HepG2 (cell line): ENCODE measurements at regions not wholly inside any gene's neighbourhood (a gene's known extent, or its start where the extent isn't known, plus 50 kb on each side); places are given as distances from the start of the nearest gene placed in this dataset.

Source experiments
- ATAC-seq: fragments of 200-7000 bp; cut with Tn5 transposase; 3 replicates; pipeline ENCODE4 v1.9.1; 2020; ENCODE audit warnings: mild to moderate bottlenecking, moderate library complexity
- BruUV-seq: library from RNA; stranded (reverse); fragments of 400-500 nt; replicated peaks from 2 replicates; lab custom pipeline; 2021; lab: Mats Ljungman, UMichigan
- CTCF ChIA-PET: fragments of 300-600 bp; formaldehyde crosslinking; extraction: SDS; loops from one replicate; lab custom pipeline; 2021; ENCODE audit warnings: low total read pairs, inconsistent platforms, low intra/inter-chr PET ratio; lab: Yijun Ruan, JAX
- POLR2A ChIA-PET: fragments of 350-600 bp; sonication (Branson Sonifier 250); formaldehyde crosslinking; loops from one replicate; lab custom pipeline; 2020; ENCODE audit warnings: antibody characterized with exemption, inconsistent platforms; lab: Yijun Ruan, JAX
- DNase-seq: peaks from one replicate; pipeline ENCODE4 v3.0.0-alpha.2; 2015; ENCODE audit warnings: low spot score
- FAIRE-seq: peaks from 3 replicates; lab custom pipeline; 2011; peaks lifted over from hg19 to GRCh38; lab: Jason Lieb, UNC
- H2AFZ ChIP-seq: one replicate; pipeline ENCODE4 v1.6.1; 2011; ENCODE audit warnings: low read length, inconsistent platforms
- H3K27ac ChIP-seq: fragments of 300-600 bp; 3 replicates; pipeline ENCODE4 v1.8.0; 2011; ENCODE audit warnings: mixed run types, mild to moderate bottlenecking, mixed read lengths, low read length, inconsistent platforms; ENCODE audit not compliant: insufficient read depth; ENCODE audit errors: extremely low read length
- H3K27me3 ChIP-seq, 2 experiments: fragments of 200-600 bp in 1 of 2; 2 replicates in 1 of 2; 3 replicates in 1 of 2; pipeline versions ENCODE4 v1.6.0 to v1.8.0; 2011; ENCODE audit warnings: low read length in 2 of 2, mild to moderate bottlenecking in 2 of 2, moderate library complexity in 2 of 2, inconsistent platforms in 1 of 2; ENCODE audit not compliant: insufficient read depth in 2 of 2, control insufficient read depth in 1 of 2
- H3K36me3 ChIP-seq, 2 experiments: fragments of 200-600 bp in 1 of 2; replicated peaks in 1 of 2; 2 replicates in 1 of 2; 3 replicates in 1 of 2; pipeline versions ENCODE4 v1.5.1 to v1.8.0; 2011; ENCODE audit warnings: low read length in 2 of 2, inconsistent platforms in 1 of 2; ENCODE audit not compliant: insufficient read depth in 2 of 2, control insufficient read depth in 1 of 2
- H3K4me1 ChIP-seq: 2 replicates; pipeline ENCODE4 v1.5.1; 2012; ENCODE audit warnings: low read length, inconsistent platforms; ENCODE audit not compliant: insufficient read depth
- H3K4me2 ChIP-seq: 2 replicates; pipeline ENCODE4 v1.6.0; 2011; ENCODE audit warnings: low read depth, low read length, inconsistent platforms
- H3K4me3 ChIP-seq, 3 experiments: fragments of 200-600 bp in 1 of 3; sonication (generic), shearing (Covaris generic) in 1 of 3; replicated peaks in 1 of 3; 2 replicates each; pipeline ENCODE4 v1.5.1; 2011 to 2016; ENCODE audit warnings: low read length in 3 of 3, inconsistent platforms in 2 of 3, low read depth in 2 of 3, mild to moderate bottlenecking in 2 of 3, control low read depth in 1 of 3, mixed read lengths in 1 of 3; ENCODE audit not compliant: insufficient read depth in 1 of 3
- H3K79me2 ChIP-seq: one replicate; pipeline ENCODE4 v1.6.1; 2011; ENCODE audit warnings: low read length, inconsistent platforms; ENCODE audit not compliant: insufficient read depth
- H3K9ac ChIP-seq: 2 replicates; pipeline ENCODE4 v1.6.0; 2011; ENCODE audit warnings: mild to moderate bottlenecking, low read depth, low read length, inconsistent platforms; ENCODE audit not compliant: insufficient read depth
- H3K9me3 ChIP-seq: 2 replicates; pipeline ENCODE4 v1.5.1; 2012; ENCODE audit warnings: mild to moderate bottlenecking, low read length
- H4K20me1 ChIP-seq: 2 replicates; pipeline ENCODE4 v1.6.0; 2011; ENCODE audit warnings: inconsistent platforms, mild to moderate bottlenecking, low read length, moderate library complexity; ENCODE audit not compliant: insufficient read depth
- AHDC1 ChIP-seq: sonication (generic); formaldehyde crosslinking; IDR thresholded peaks from 2 replicates; pipeline ENCODE4 v1.5.1; 2020; ENCODE audit warnings: mild to moderate bottlenecking, missing genetic modification reagents, borderline replicate concordance
- CBFB ChIP-seq: sonication (generic); formaldehyde crosslinking; IDR thresholded peaks from 2 replicates; pipeline ENCODE4 v1.4.0; 2020; ENCODE audit warnings: missing genetic modification reagents
- EZH2 ChIP-seq: conservative IDR thresholded peaks from 2 replicates; pipeline ENCODE4 v1.6.1; 2012; ENCODE audit warnings: mild to moderate bottlenecking, low read depth, low read length, moderate library complexity
- HBP1 ChIP-seq: IDR thresholded peaks from 2 replicates; pipeline ENCODE4 v1.6.1; 2016; ENCODE audit warnings: low read depth, control low read depth
- TERF1 ChIP-seq: sonication (generic); formaldehyde crosslinking; IDR thresholded peaks from 2 replicates; pipeline ENCODE4 v1.8.0; 2022; ENCODE audit warnings: mild to moderate bottlenecking, missing genetic modification reagents, moderate library complexity
- TSC22D2 ChIP-seq: sonication (generic); formaldehyde crosslinking; IDR thresholded peaks from 2 replicates; pipeline ENCODE4 v1.5.1; 2020; ENCODE audit warnings: missing genetic modification reagents, mild to moderate bottlenecking, borderline replicate concordance
- ZNF569 ChIP-seq: sonication (generic); formaldehyde crosslinking; IDR thresholded peaks from 2 replicates; pipeline ENCODE4 v1.5.0; 2020; ENCODE audit warnings: mild to moderate bottlenecking, missing genetic modification reagents, moderate library complexity, borderline replicate concordance
- in situ Hi-C: cut with HindIII; loops from 2 replicates; pipeline ENCODE4 v1.10.0; 2017; ENCODE audit warnings: low pct_unique_long_range_greater_than_20kb; ENCODE audit not compliant: extremely low pct_ligation_motif_present
- intact Hi-C: fragments of 100-400 bp; cut with micrococcal nuclease; formaldehyde crosslinking; loops from one replicate; pipeline ENCODE4 v1.10.0; 2022; ENCODE audit not compliant: unreplicated experiment

GRCh38 chr4:171390626-171391025 lies 422.6 kb upstream of the GALNTL6 start (continued):
- no peak for TF ChIP-seq ZNF569 (CRISPR knock-in tag)
- TF ChIP-seq, all 625 proteins: peak for 0

DNA sequence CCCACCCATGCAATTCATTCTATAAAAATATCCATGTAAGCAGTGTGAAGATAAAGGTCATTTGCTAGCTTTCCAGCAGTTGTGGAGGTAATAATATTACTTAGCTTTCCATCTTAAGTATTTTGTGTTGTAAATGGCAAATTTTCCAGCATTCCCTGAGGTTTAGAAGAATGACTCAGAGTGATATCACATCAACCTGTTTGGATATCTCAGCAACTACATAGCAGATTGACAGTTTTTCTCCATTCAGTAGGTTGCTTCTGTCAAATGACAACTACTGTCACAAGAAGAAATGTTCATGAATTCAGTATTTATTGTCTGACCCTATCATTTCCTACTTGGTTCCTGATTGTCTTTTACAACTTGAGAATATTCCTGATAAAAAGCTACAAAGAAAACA lies 434.9 kb upstream of the GALNTL6 start:
- Histone ChIP-seq H3K9ac (no peak overlapping the region), H3K4me3 (no peak overlapping the region), H3K4me2 (no peak overlapping the region), H3K9me3 (no peaks in the 10 kb centered on the region), H3K36me3 (no peaks in the 10 kb centered on the region), H3K27me3 (no peaks in the 10 kb centered on the region), H3K4me1 (no peaks in the 10 kb centered on the region), H3K27ac (no peak overlapping the region), H3K79me2 (no peaks in the 10 kb centered on the region), H2AFZ (no peak overlapping the region), H4K20me1 (no peaks in the 10 kb centered on the region)
- ChIA-PET POLR2A (no interaction called here), CTCF (no interaction called here)
- BruUV-seq = no TSS peak
- ATAC-seq = no peak
- no peak for DNase-seq
- in situ Hi-C loops = no loop called here
- TF ChIP-seq TERF1 (CRISPR knock-in tag) (no peak), HBP1 (CRISPR knock-in tag) (no peak), AHDC1 (CRISPR knock-in tag) (no peak), CBFB (no peak), EZH2 (no peak), TSC22D2 (CRISPR knock-in tag) (no peak)
- intact Hi-C loops = no loop called here
- no peak for FAIRE-seq
